Esophagus muscularis mucosa (tissue), 3 donors: ENCODE measurements at regions not wholly inside any gene's neighbourhood (a gene's known extent, or its start where the extent isn't known, plus 50 kb on each side); places are given as distances from the start of the nearest gene placed in this dataset.

Experiments used
- POLR2A ChIP-seq: fragments of 450-650 bp; IDR thresholded peaks from one replicate; pipeline ENCODE4 v1.6.1; 2017; ENCODE audit warnings: antibody characterized with exemption, moderate library complexity, mild to moderate bottlenecking, low read depth
- TF ChIP-seq, protein P1 (sequence below), 3 experiments: fragments of 200-600 bp in 2 of 3; fragments of 450-650 bp in 1 of 3; sonication (generic) in 2 of 3; IDR thresholded peaks; one replicate each; pipeline ENCODE4 v1.5.1; 2017 to 2019; ENCODE audit warnings: antibody characterized with exemption in 3 of 3, mild to moderate bottlenecking in 2 of 3, moderate library complexity in 1 of 3

DNA sequence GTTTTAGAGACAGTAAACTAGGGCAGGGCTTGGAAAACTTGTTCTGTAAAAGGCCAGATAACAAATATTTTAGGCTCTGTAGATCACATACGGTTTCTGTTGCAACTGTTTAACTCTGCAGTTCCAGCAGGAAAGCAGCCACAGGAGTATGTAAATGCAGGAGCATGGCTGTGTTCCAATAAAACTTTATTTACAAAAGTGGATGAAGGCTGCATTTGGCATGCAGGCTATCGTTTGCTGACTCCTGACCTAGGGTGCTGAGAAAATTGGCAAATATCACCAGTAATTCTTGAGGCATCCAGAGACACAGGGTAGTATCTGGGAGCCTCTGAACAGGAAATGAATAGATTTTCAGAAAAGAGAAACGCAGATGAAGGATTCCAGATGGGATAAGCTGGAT lies 274.0 kb downstream of the MAF start:
- TF ChIP-seq, protein P1, sequence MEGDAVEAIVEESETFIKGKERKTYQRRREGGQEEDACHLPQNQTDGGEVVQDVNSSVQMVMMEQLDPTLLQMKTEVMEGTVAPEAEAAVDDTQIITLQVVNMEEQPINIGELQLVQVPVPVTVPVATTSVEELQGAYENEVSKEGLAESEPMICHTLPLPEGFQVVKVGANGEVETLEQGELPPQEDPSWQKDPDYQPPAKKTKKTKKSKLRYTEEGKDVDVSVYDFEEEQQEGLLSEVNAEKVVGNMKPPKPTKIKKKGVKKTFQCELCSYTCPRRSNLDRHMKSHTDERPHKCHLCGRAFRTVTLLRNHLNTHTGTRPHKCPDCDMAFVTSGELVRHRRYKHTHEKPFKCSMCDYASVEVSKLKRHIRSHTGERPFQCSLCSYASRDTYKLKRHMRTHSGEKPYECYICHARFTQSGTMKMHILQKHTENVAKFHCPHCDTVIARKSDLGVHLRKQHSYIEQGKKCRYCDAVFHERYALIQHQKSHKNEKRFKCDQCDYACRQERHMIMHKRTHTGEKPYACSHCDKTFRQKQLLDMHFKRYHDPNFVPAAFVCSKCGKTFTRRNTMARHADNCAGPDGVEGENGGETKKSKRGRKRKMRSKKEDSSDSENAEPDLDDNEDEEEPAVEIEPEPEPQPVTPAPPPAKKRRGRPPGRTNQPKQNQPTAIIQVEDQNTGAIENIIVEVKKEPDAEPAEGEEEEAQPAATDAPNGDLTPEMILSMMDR (IDR thresholded peaks at IDR 0.05) = no peak
- no peak for TF ChIP-seq POLR2A
